HCT116 (cell line): ENCODE measurements at regions not wholly inside any gene's neighbourhood (a gene's known extent, or its start where the extent isn't known, plus 50 kb on each side); places are given as distances from the start of the nearest gene placed in this dataset.

Experiments used
- ATF3 ChIP-seq: IDR thresholded peaks from 2 replicates; pipeline ENCODE4 v1.6.1; 2012
- CEBPB ChIP-seq: IDR thresholded peaks from 2 replicates; pipeline ENCODE4 v1.6.1; 2012; ENCODE audit warnings: low read depth
- EGR1 ChIP-seq: IDR thresholded peaks from 2 replicates; pipeline ENCODE4 v1.6.1; 2012; ENCODE audit warnings: low read depth
- ELF1 ChIP-seq: IDR thresholded peaks from 2 replicates; pipeline ENCODE4 v1.6.1; 2012; ENCODE audit warnings: low read depth, borderline replicate concordance
- EZH2 ChIP-seq: fragments of 200-600 bp; sonication (generic); IDR thresholded peaks from 2 replicates; pipeline ENCODE4 v1.6.1; 2017; ENCODE audit warnings: antibody characterized with exemption, mixed run types
- FOSL1 ChIP-seq: IDR thresholded peaks from 2 replicates; pipeline ENCODE4 v1.6.1; 2012; ENCODE audit warnings: low read depth
- POLR2A ChIP-seq: IDR thresholded peaks from 2 replicates; pipeline ENCODE4 v1.7.0; 2011; ENCODE audit warnings: borderline replicate concordance; ENCODE audit not compliant: insufficient read depth, insufficient read length; ENCODE audit errors: extremely low read depth
- POLR2AphosphoS5 ChIP-seq: IDR thresholded peaks from 2 replicates; pipeline ENCODE4 v1.6.1; 2011; ENCODE audit warnings: mild to moderate bottlenecking, low read depth, low read length, moderate library complexity
- SP1 ChIP-seq: IDR thresholded peaks from 2 replicates; pipeline ENCODE4 v1.6.1; 2012; ENCODE audit warnings: low read depth
- SRF ChIP-seq: IDR thresholded peaks from 2 replicates; pipeline ENCODE4 v1.6.1; 2012; ENCODE audit warnings: low read depth
- ZNF274 ChIP-seq: fragments of 200-500 bp; sonication (Bioruptor generic); IDR thresholded peaks from 2 replicates; pipeline ENCODE4 v1.6.1; 2014; ENCODE audit warnings: mild to moderate bottlenecking, low read depth, low read length, inconsistent platforms
- TF ChIP-seq, protein P1 (sequence below): IDR thresholded peaks from 2 replicates; pipeline ENCODE4 v1.6.1; 2012
- TF ChIP-seq, protein P2 (sequence below), 3 experiments: fragments of 200-600 bp in 1 of 3; sonication (generic) in 1 of 3; IDR thresholded peaks in 2 of 3; conservative IDR thresholded peaks in 1 of 3; 2 replicates each; pipeline ENCODE4 v1.5.1; 2012 to 2017; ENCODE audit warnings: low read depth in 2 of 3, low read length in 2 of 3, antibody characterized with exemption in 1 of 3, borderline replicate concordance in 1 of 3, control low read depth in 1 of 3, mild to moderate bottlenecking in 1 of 3, mixed read lengths in 1 of 3, mixed run types in 1 of 3, moderate library complexity in 1 of 3; ENCODE audit not compliant: insufficient read depth in 1 of 3
- TF ChIP-seq, protein P3 (sequence below): IDR thresholded peaks from 2 replicates; pipeline ENCODE4 v1.6.1; 2011; ENCODE audit warnings: mild to moderate bottlenecking, low read length, moderate library complexity; ENCODE audit not compliant: insufficient replicate concordance; ENCODE audit errors: extremely low read depth

GRCh38 chr3:87732294-87732693 is 326.5 kb downstream of the CGGBP1 start:
- TF ChIP-seq, protein P1, sequence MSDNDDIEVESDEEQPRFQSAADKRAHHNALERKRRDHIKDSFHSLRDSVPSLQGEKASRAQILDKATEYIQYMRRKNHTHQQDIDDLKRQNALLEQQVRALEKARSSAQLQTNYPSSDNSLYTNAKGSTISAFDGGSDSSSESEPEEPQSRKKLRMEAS = no peak
- TF ChIP-seq EZH2 (no peak), ATF3 (no peak), POLR2AphosphoS5 (no peak), SP1 (no peak), ZNF274 (no peak), EGR1 (no peak), SRF (no peak), POLR2A (no peak), CEBPB (no peak), FOSL1 (no peak), ELF1 (no peak)
- TF ChIP-seq, protein P2, sequence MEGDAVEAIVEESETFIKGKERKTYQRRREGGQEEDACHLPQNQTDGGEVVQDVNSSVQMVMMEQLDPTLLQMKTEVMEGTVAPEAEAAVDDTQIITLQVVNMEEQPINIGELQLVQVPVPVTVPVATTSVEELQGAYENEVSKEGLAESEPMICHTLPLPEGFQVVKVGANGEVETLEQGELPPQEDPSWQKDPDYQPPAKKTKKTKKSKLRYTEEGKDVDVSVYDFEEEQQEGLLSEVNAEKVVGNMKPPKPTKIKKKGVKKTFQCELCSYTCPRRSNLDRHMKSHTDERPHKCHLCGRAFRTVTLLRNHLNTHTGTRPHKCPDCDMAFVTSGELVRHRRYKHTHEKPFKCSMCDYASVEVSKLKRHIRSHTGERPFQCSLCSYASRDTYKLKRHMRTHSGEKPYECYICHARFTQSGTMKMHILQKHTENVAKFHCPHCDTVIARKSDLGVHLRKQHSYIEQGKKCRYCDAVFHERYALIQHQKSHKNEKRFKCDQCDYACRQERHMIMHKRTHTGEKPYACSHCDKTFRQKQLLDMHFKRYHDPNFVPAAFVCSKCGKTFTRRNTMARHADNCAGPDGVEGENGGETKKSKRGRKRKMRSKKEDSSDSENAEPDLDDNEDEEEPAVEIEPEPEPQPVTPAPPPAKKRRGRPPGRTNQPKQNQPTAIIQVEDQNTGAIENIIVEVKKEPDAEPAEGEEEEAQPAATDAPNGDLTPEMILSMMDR (IDR thresholded peaks at IDR 0.05 in 2 of 3, conservative IDR thresholded peaks at IDR 0.05 in 1 of 3; ENCODE audit: borderline replicate concordance in 1 of 3, insufficient read depth in 1 of 3, low read depth in 2 of 3, low read length in 2 of 3) = no peak
- TF ChIP-seq, protein P3, sequence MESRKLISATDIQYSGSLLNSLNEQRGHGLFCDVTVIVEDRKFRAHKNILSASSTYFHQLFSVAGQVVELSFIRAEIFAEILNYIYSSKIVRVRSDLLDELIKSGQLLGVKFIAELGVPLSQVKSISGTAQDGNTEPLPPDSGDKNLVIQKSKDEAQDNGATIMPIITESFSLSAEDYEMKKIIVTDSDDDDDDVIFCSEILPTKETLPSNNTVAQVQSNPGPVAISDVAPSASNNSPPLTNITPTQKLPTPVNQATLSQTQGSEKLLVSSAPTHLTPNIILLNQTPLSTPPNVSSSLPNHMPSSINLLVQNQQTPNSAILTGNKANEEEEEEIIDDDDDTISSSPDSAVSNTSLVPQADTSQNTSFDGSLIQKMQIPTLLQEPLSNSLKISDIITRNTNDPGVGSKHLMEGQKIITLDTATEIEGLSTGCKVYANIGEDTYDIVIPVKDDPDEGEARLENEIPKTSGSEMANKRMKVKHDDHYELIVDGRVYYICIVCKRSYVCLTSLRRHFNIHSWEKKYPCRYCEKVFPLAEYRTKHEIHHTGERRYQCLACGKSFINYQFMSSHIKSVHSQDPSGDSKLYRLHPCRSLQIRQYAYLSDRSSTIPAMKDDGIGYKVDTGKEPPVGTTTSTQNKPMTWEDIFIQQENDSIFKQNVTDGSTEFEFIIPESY = no peak
